GM18867 (cell line): ENCODE measurements at regions not wholly inside any gene's neighbourhood (a gene's known extent, or its start where the extent isn't known, plus 50 kb on each side); places are given as distances from the start of the nearest gene placed in this dataset.

Source experiments
- ATAC-seq: cut with Tn5 transposase; IDR thresholded peaks from one replicate; pipeline ENCODE4 v1.9.1; 2021; ENCODE audit warnings: mild to moderate bottlenecking, moderate library complexity; ENCODE audit not compliant: unreplicated experiment

- ATAC-seq = no peak
These were observed 51.5 kb upstream of the HTR2A start for GRCh38 chr13:46948338-46948737.

- ATAC-seq = no peak
These were observed 50.8 kb upstream of the HTR2A start for GRCh38 chr13:46947425-46948191.
